WERI-Rb-1 (cell line): ENCODE measurements at regions not wholly inside any gene's neighbourhood (a gene's known extent, or its start where the extent isn't known, plus 50 kb on each side); places are given as distances from the start of the nearest gene placed in this dataset.

Source experiments
- DNase-seq: peaks from one replicate; pipeline ENCODE4 v3.0.0-alpha.2; 2020
- H3K27ac ChIP-seq: fragments of 250-450 bp; sonication (Bioruptor Pico); 2 replicates; pipeline ENCODE4 v1.5.1; 2020; ENCODE audit warnings: mild to moderate bottlenecking, moderate library complexity
- H3K27me3 ChIP-seq: fragments of 250-450 bp; sonication (Bioruptor Pico); 2 replicates; pipeline ENCODE4 v1.5.1; 2021; ENCODE audit warnings: mild to moderate bottlenecking, low read depth, moderate library complexity; ENCODE audit not compliant: insufficient read depth, severe bottlenecking
- H3K36me3 ChIP-seq: fragments of 250-450 bp; sonication (Bioruptor Pico); 2 replicates; pipeline ENCODE4 v1.5.1; 2020; ENCODE audit warnings: mild to moderate bottlenecking, moderate library complexity
- H3K4me3 ChIP-seq: 2 replicates; pipeline ENCODE4 v1.5.1; 2011; ENCODE audit warnings: low read depth, mild to moderate bottlenecking, control low read depth, low read length
- H3K9me3 ChIP-seq: fragments of 250-450 bp; sonication (Bioruptor Pico); 2 replicates; pipeline ENCODE4 v1.5.1; 2021; ENCODE audit warnings: mild to moderate bottlenecking, moderate library complexity; ENCODE audit not compliant: severe bottlenecking
- TF ChIP-seq, protein P1 (sequence below): IDR thresholded peaks from 2 replicates; pipeline ENCODE4 v1.5.1; 2011; ENCODE audit warnings: low read depth, mild to moderate bottlenecking, control low read depth, inconsistent platforms, low read length

DNA sequence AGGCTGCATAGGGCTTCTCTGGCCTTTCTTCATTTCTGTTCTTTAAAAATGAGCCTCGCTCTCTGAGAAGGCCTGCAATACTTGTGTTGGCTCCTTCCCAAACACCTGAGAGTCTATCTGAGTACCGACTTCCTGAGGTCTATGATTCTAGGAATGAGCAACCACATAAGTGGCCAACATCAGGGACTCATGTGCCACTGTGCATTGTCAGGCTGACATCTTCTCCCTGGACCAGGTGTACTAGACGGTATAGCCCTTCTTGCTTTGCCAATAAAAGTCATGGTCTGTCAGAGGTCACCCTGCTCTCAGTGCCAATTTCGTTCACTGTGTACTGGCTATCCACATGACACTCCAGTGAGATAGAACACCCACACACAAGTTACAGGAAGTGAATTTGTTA, 67.4 kb upstream of the EPHA5 start:
- no peaks in the 10 kb centered on the region for H3K36me3 ChIP-seq
- DNase-seq: no peak
- no peak overlapping the region for H3K27ac ChIP-seq
- TF ChIP-seq, protein P1, sequence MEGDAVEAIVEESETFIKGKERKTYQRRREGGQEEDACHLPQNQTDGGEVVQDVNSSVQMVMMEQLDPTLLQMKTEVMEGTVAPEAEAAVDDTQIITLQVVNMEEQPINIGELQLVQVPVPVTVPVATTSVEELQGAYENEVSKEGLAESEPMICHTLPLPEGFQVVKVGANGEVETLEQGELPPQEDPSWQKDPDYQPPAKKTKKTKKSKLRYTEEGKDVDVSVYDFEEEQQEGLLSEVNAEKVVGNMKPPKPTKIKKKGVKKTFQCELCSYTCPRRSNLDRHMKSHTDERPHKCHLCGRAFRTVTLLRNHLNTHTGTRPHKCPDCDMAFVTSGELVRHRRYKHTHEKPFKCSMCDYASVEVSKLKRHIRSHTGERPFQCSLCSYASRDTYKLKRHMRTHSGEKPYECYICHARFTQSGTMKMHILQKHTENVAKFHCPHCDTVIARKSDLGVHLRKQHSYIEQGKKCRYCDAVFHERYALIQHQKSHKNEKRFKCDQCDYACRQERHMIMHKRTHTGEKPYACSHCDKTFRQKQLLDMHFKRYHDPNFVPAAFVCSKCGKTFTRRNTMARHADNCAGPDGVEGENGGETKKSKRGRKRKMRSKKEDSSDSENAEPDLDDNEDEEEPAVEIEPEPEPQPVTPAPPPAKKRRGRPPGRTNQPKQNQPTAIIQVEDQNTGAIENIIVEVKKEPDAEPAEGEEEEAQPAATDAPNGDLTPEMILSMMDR: no peak
- no peak overlapping the region for H3K4me3 ChIP-seq
- H3K9me3 ChIP-seq: no peaks in the 10 kb centered on the region
- no peaks in the 10 kb centered on the region for H3K27me3 ChIP-seq

DNA sequence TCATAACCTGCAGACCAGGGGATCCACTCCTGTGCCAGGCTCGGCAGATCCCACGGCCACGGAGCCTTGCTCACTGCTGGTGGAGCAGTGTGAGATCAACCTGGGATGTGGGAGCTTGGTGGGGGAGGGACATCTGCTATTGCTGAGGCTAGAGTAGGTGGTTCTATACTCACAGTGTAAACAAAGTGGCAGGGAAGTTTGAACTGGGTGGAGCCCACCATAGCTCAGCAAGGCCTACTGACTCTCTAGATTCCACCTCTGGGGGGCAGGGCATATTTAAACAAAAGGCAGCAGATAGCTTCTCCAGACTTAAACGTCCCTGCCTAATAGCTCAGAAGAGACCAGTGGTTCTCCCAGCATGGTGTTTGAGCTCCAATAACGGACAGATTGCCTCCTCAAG, 54.7 kb upstream of the EPHA5 start:
- H3K4me3 ChIP-seq: no peak overlapping the region
- no peaks in the 10 kb centered on the region for H3K9me3 ChIP-seq
- no peak overlapping the region for H3K27ac ChIP-seq
- H3K27me3 ChIP-seq: no peaks in the 10 kb centered on the region
- no peaks in the 10 kb centered on the region for H3K36me3 ChIP-seq
- TF ChIP-seq, protein P1: no peak
- no peak for DNase-seq
